KOPT-K1 (cell line): ENCODE measurements at regions not wholly inside any gene's neighbourhood (a gene's known extent, or its start where the extent isn't known, plus 50 kb on each side); places are given as distances from the start of the nearest gene placed in this dataset.
"Not testable (repeated sequence)": the region's sequence is repeated elsewhere in the genome, so short reads cannot be mapped to it uniquely, and the experiment has no call there.

Experiments used
- H3K27ac ChIP-seq: fragments of 200-600 bp; sonication (generic); 2 replicates; pipeline ENCODE4 v1.5.1; 2016; ENCODE audit warnings: antibody characterized with exemption, mild to moderate bottlenecking, low read depth, low read length; ENCODE audit not compliant: poor library complexity, severe bottlenecking
- H3K36me3 ChIP-seq: fragments of 200-600 bp; sonication (generic); 2 replicates; pipeline ENCODE4 v1.5.1; 2017; ENCODE audit warnings: antibody characterized with exemption, mild to moderate bottlenecking, low read length, moderate library complexity; ENCODE audit not compliant: insufficient read depth
- H3K9me3 ChIP-seq: fragments of 200-600 bp; sonication (generic); 2 replicates; pipeline ENCODE4 v1.5.1; 2017; ENCODE audit warnings: antibody characterized with exemption, low read length, mild to moderate bottlenecking; ENCODE audit not compliant: insufficient read depth, poor library complexity, severe bottlenecking

- Histone ChIP-seq H3K9me3 (peaks cover 3% of the 10 kb centered on the region), H3K27ac (no peak overlapping the region), H3K36me3 (no peaks in the 10 kb centered on the region)
Measured at GRCh38 chr11:92024788-92025187, 199.8 kb upstream of the FAT3 start.

- H3K36me3 ChIP-seq = no peaks in the 10 kb centered on the region
- H3K9me3 ChIP-seq = peaks cover 3% of the 10 kb centered on the region
- no peak overlapping the region for H3K27ac ChIP-seq
Measured at GRCh38 chr11:92022499-92022898, 202.1 kb upstream of the FAT3 start.

GRCh38 chr11:92018332-92018731 is 206.3 kb upstream of the FAT3 start:
- H3K9me3 ChIP-seq = no peaks in the 10 kb centered on the region
- H3K36me3 ChIP-seq = no peaks in the 10 kb centered on the region
- no peak overlapping the region for H3K27ac ChIP-seq

- no peaks in the 10 kb centered on the region for H3K36me3 ChIP-seq
- no peaks in the 10 kb centered on the region for H3K9me3 ChIP-seq
- H3K27ac ChIP-seq = no peak overlapping the region
Measured at GRCh38 chr11:92008249-92008648, 216.4 kb upstream of the FAT3 start.

- no peaks in the 10 kb centered on the region for H3K9me3 ChIP-seq
- H3K27ac ChIP-seq = no peak overlapping the region
- no peaks in the 10 kb centered on the region for H3K36me3 ChIP-seq
Measured at GRCh38 chr11:92002568-92002967, 222.1 kb upstream of the FAT3 start.

- H3K9me3 ChIP-seq = no peaks in the 10 kb centered on the region
- H3K36me3 ChIP-seq = no peaks in the 10 kb centered on the region
- no peak overlapping the region for H3K27ac ChIP-seq
Measured at GRCh38 chr11:91998481-91998880, 226.1 kb upstream of the FAT3 start.

- H3K27ac ChIP-seq = no peak overlapping the region
- no peaks in the 10 kb centered on the region for H3K9me3 ChIP-seq
- no peaks in the 10 kb centered on the region for H3K36me3 ChIP-seq
Measured at GRCh38 chr11:91997226-91997625, 227.4 kb upstream of the FAT3 start.

GRCh38 chr11:91996526-91996925 is 228.1 kb upstream of the FAT3 start:
- H3K27ac ChIP-seq = no peak overlapping the region
- H3K9me3 ChIP-seq = no peaks in the 10 kb centered on the region
- no peaks in the 10 kb centered on the region for H3K36me3 ChIP-seq

- H3K27ac ChIP-seq, H3K36me3 ChIP-seq, H3K9me3 ChIP-seq: not testable (repeated sequence)
Measured at GRCh38 chr11:91988443-91988842, 236.2 kb upstream of the FAT3 start.

GRCh38 chr11:91986218-91986617 is 238.4 kb upstream of the FAT3 start:
- Histone ChIP-seq H3K9me3 (peaks cover 5% of the 10 kb centered on the region), H3K36me3 (no peaks in the 10 kb centered on the region), H3K27ac (no peak overlapping the region)

GRCh38 chr11:91984033-91984584 is 240.5 kb upstream of the FAT3 start:
- H3K36me3 ChIP-seq = no peaks in the 10 kb centered on the region
- no peak overlapping the region for H3K27ac ChIP-seq
- peaks cover 5% of the 10 kb centered on the region for H3K9me3 ChIP-seq

GRCh38 chr11:91981995-91982394 is 242.6 kb upstream of the FAT3 start:
- no peaks in the 10 kb centered on the region for H3K9me3 ChIP-seq
- H3K27ac ChIP-seq = no peak overlapping the region
- H3K36me3 ChIP-seq = no peaks in the 10 kb centered on the region

- no peak overlapping the region for H3K27ac ChIP-seq
- H3K36me3 ChIP-seq = no peaks in the 10 kb centered on the region
- no peaks in the 10 kb centered on the region for H3K9me3 ChIP-seq
Measured at GRCh38 chr11:91979775-91980174, 244.8 kb upstream of the FAT3 start.

- no peak overlapping the region for H3K27ac ChIP-seq
- H3K9me3 ChIP-seq = no peaks in the 10 kb centered on the region
- no peaks in the 10 kb centered on the region for H3K36me3 ChIP-seq
Measured at GRCh38 chr11:91978747-91979146, 245.9 kb upstream of the FAT3 start.

GRCh38 chr11:91972665-91973266 is 251.9 kb upstream of the FAT3 start:
- Histone ChIP-seq H3K36me3 (no peaks in the 10 kb centered on the region), H3K9me3 (no peaks in the 10 kb centered on the region), H3K27ac (no peak overlapping the region)

GRCh38 chr11:91970624-91971023 is 254.0 kb upstream of the FAT3 start:
- no peaks in the 10 kb centered on the region for H3K9me3 ChIP-seq
- H3K27ac ChIP-seq = no peak overlapping the region
- no peaks in the 10 kb centered on the region for H3K36me3 ChIP-seq
